ENCODE measurements at regions not wholly inside any gene's neighbourhood (a gene's known extent, or its start where the extent isn't known, plus 50 kb on each side); places are given as distances from the start of the nearest gene placed in this dataset.

DNA sequence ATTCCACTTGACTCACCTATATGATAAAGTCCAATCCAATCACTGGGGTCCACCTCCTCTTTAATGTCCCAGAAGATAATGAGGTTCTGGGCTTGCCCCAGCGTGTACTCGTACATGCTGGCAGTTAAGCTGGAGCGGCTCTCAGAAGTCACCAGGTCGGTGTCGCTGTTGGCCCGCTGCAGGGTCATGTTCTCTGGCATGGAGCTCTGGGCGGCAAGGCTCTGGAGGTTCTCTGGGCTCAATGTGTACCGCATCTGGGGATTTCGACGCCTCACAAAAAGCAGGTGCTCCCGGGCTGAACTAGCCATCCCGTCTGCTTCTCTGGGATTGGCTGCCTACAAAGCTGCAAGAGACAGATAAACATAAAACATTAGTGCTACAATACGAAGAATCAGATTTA is 206.4 kb upstream of the CCDC150 start:
- Mint-ChIP-seq H3K27me3 (ENCODE audit: unreplicated experiment) (peaks cover 3% of the 10 kb centered on the region), H3K4me1 (ENCODE audit: unreplicated experiment) (peaks cover 49% of the 10 kb centered on the region), H3K9me3 (ENCODE audit: unreplicated experiment) (no peaks in the 10 kb centered on the region), H3K36me3 (ENCODE audit: low read depth, unreplicated experiment) (no peaks in the 10 kb centered on the region), H3K27ac (ENCODE audit: unreplicated experiment) (no peak overlapping the region), H3K4me3 (ENCODE audit: unreplicated experiment) (no peak overlapping the region)
- TF ChIP-seq, protein P1, sequence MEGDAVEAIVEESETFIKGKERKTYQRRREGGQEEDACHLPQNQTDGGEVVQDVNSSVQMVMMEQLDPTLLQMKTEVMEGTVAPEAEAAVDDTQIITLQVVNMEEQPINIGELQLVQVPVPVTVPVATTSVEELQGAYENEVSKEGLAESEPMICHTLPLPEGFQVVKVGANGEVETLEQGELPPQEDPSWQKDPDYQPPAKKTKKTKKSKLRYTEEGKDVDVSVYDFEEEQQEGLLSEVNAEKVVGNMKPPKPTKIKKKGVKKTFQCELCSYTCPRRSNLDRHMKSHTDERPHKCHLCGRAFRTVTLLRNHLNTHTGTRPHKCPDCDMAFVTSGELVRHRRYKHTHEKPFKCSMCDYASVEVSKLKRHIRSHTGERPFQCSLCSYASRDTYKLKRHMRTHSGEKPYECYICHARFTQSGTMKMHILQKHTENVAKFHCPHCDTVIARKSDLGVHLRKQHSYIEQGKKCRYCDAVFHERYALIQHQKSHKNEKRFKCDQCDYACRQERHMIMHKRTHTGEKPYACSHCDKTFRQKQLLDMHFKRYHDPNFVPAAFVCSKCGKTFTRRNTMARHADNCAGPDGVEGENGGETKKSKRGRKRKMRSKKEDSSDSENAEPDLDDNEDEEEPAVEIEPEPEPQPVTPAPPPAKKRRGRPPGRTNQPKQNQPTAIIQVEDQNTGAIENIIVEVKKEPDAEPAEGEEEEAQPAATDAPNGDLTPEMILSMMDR (IDR thresholded peaks at IDR 0.05; ENCODE audit: unreplicated experiment) = no peak
- no peak for DNase-seq (ENCODE audit: low spot score)

DNA sequence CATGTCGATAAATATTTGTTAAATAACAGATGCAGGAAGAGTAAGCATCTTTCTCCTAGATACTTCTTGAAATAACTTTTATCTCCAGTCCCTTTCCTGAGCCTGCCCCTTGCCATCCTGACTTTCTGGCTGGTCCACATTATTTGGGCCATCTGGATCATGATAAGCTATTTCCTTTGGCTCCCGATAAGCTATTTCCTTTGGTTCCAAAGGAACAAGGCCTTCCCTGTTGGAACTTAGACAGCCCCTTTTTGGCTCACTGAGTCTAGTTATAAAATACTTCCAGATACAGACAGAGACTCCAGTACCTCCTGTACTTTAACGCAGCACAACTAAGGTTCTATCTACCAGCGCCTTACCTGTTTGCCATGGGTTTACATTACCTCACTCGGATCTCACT is 205.3 kb upstream of the CCDC150 start:
- Mint-ChIP-seq H3K36me3 (ENCODE audit: low read depth, unreplicated experiment) (no peaks in the 10 kb centered on the region), H3K27ac (ENCODE audit: unreplicated experiment) (peak overlapping the region; percentile 80), H3K9me3 (ENCODE audit: unreplicated experiment) (no peaks in the 10 kb centered on the region), H3K4me1 (ENCODE audit: unreplicated experiment) (peaks cover 46% of the 10 kb centered on the region), H3K4me3 (ENCODE audit: unreplicated experiment) (no peak overlapping the region), H3K27me3 (ENCODE audit: unreplicated experiment) (peaks cover 3% of the 10 kb centered on the region)
- DNase-seq (ENCODE audit: low spot score) = peak; percentile 6
- TF ChIP-seq, protein P1 (IDR thresholded peaks at IDR 0.05; ENCODE audit: unreplicated experiment) = no peak

GRCh38 chr2:196435189-196435588 is 204.3 kb upstream of the CCDC150 start:
- Mint-ChIP-seq H3K4me1 (ENCODE audit: unreplicated experiment) (peaks cover 55% of the 10 kb centered on the region), H3K4me3 (ENCODE audit: unreplicated experiment) (no peak overlapping the region), H3K27ac (ENCODE audit: unreplicated experiment) (no peak overlapping the region), H3K9me3 (ENCODE audit: unreplicated experiment) (no peaks in the 10 kb centered on the region), H3K36me3 (ENCODE audit: low read depth, unreplicated experiment) (no peaks in the 10 kb centered on the region), H3K27me3 (ENCODE audit: unreplicated experiment) (peaks cover 3% of the 10 kb centered on the region)
- DNase-seq (ENCODE audit: low spot score) = no peak
- TF ChIP-seq, protein P1 (IDR thresholded peaks at IDR 0.05; ENCODE audit: unreplicated experiment) = no peak

GRCh38 chr2:196437626-196438025 is 201.9 kb upstream of the CCDC150 start:
- H3K36me3 Mint-ChIP-seq (ENCODE audit: low read depth, unreplicated experiment) = no peaks in the 10 kb centered on the region
- no peak for DNase-seq (ENCODE audit: low spot score)
- H3K4me1 Mint-ChIP-seq (ENCODE audit: unreplicated experiment) = peaks cover 36% of the 10 kb centered on the region
- TF ChIP-seq, protein P1 (IDR thresholded peaks at IDR 0.05; ENCODE audit: unreplicated experiment) = no peak
- no peaks in the 10 kb centered on the region for H3K9me3 Mint-ChIP-seq (ENCODE audit: unreplicated experiment)
- no peak overlapping the region for H3K4me3 Mint-ChIP-seq (ENCODE audit: unreplicated experiment)
- peaks cover 3% of the 10 kb centered on the region for H3K27me3 Mint-ChIP-seq (ENCODE audit: unreplicated experiment)
- H3K27ac Mint-ChIP-seq (ENCODE audit: unreplicated experiment) = no peak overlapping the region

DNA sequence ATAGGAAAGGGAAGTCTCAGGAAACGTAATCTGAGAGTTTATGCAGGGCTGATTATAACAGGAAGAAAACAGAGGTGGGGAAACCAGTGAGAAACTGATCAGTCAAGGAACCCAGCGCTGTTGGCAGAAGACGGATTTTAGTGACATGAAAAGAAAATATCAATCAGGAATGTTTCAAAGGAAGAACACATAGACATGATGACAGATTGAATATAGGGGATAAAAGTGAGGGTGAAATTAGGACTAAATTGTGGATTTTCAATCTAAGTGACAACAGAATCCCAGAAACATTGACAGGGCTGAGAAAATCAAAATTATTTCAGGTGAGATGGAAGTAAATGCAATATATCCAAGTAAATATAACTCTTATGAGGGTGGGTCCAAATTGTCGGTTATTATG is 199.8 kb upstream of the CCDC150 start:
- peaks cover 22% of the 10 kb centered on the region for H3K4me1 Mint-ChIP-seq (ENCODE audit: unreplicated experiment)
- H3K4me3 Mint-ChIP-seq (ENCODE audit: unreplicated experiment) = no peak overlapping the region
- no peak for DNase-seq (ENCODE audit: low spot score)
- TF ChIP-seq, protein P1 (IDR thresholded peaks at IDR 0.05; ENCODE audit: unreplicated experiment) = no peak
- H3K27ac Mint-ChIP-seq (ENCODE audit: unreplicated experiment) = peak overlapping the region; percentile 33
- no peaks in the 10 kb centered on the region for H3K9me3 Mint-ChIP-seq (ENCODE audit: unreplicated experiment)
- no peaks in the 10 kb centered on the region for H3K36me3 Mint-ChIP-seq (ENCODE audit: low read depth, unreplicated experiment)
- H3K27me3 Mint-ChIP-seq (ENCODE audit: unreplicated experiment) = no peaks in the 10 kb centered on the region

Data from endothelial cell (in vitro differentiated cells).